SU-DHL-6 (cell line): ENCODE measurements at regions not wholly inside any gene's neighbourhood (a gene's known extent, or its start where the extent isn't known, plus 50 kb on each side); places are given as distances from the start of the nearest gene placed in this dataset.

ENCODE experiments used
- H2AFZ ChIP-seq: fragments of 200-600 bp; sonication (generic); 2 replicates; pipeline ENCODE4 v1.6.1; 2014; ENCODE audit warnings: low read depth, mild to moderate bottlenecking, moderate library complexity, mixed read lengths, antibody characterized with exemption, low read length; ENCODE audit not compliant: severe bottlenecking
- H3F3A ChIP-seq: fragments of 200-600 bp; shearing (Covaris generic); 2 replicates; pipeline ENCODE4 v1.6.0; 2016; ENCODE audit warnings: antibody characterized with exemption, mild to moderate bottlenecking; ENCODE audit not compliant: insufficient read depth
- H3K27ac ChIP-seq: fragments of 200-600 bp; sonication (generic); 2 replicates; pipeline ENCODE4 v1.5.1; 2016; ENCODE audit warnings: low read depth, mild to moderate bottlenecking, low read length, moderate library complexity, mixed read lengths
- H3K27me3 ChIP-seq: fragments of 200-600 bp; sonication (generic), shearing (Covaris generic); 2 replicates; pipeline ENCODE4 v1.6.0; 2014; ENCODE audit warnings: mild to moderate bottlenecking, low read length
- H3K36me3 ChIP-seq: fragments of 200-600 bp; sonication (generic); 2 replicates; pipeline ENCODE4 v1.6.1; 2014; ENCODE audit warnings: mild to moderate bottlenecking, low read length, mixed read lengths
- H3K4me2 ChIP-seq: fragments of 300-600, 200-600 bp; shearing (Covaris generic), sonication (generic); 2 replicates; pipeline ENCODE4 v1.6.0; 2014; ENCODE audit warnings: low read length, low read depth, mild to moderate bottlenecking; ENCODE audit not compliant: poor library complexity, severe bottlenecking
- H3K4me3 ChIP-seq: fragments of 200-600 bp; sonication (generic); 2 replicates; pipeline ENCODE4 v1.5.1; 2014; ENCODE audit warnings: antibody characterized with exemption, low read length, mild to moderate bottlenecking, mixed read lengths; ENCODE audit not compliant: insufficient read depth, poor library complexity, severe bottlenecking
- H3K79me2 ChIP-seq: fragments of 200-600 bp; sonication (generic); 2 replicates; pipeline ENCODE4 v1.6.1; 2014; ENCODE audit warnings: mild to moderate bottlenecking, low read length, moderate library complexity; ENCODE audit not compliant: insufficient read depth
- H3K9ac ChIP-seq: fragments of 200-600 bp; sonication (generic); 2 replicates; pipeline ENCODE4 v1.7.0; 2014; ENCODE audit warnings: mild to moderate bottlenecking, low read length
- H3K9me2 ChIP-seq: fragments of 200-600 bp; sonication (generic); replicated peaks from 2 replicates; pipeline ENCODE4 v1.6.1; 2014; ENCODE audit warnings: low read length; ENCODE audit not compliant: insufficient read depth
- H3K9me3 ChIP-seq: fragments of 200-600 bp; sonication (generic); 2 replicates; pipeline ENCODE4 v1.6.1; 2014; ENCODE audit warnings: low read length, mixed read lengths; ENCODE audit not compliant: insufficient read depth
- H4K20me1 ChIP-seq: fragments of 200-600 bp; sonication (generic); 2 replicates; pipeline ENCODE4 v1.6.1; 2014; ENCODE audit warnings: low read depth, mild to moderate bottlenecking, antibody characterized with exemption, low read length, moderate library complexity, mixed read lengths
- CTCF ChIP-seq: fragments of 200-600 bp; sonication (generic); IDR thresholded peaks from one replicate; pipeline ENCODE4 v1.5.1; 2017; ENCODE audit warnings: antibody characterized with exemption, mild to moderate bottlenecking, low read length, moderate library complexity; ENCODE audit not compliant: insufficient read depth, poor library complexity, severe bottlenecking
- EZH2phosphoT487 ChIP-seq: fragments of 200-600 bp; sonication (generic), shearing (Covaris generic); conservative IDR thresholded peaks from 2 replicates; pipeline ENCODE4 v1.6.1; 2018; ENCODE audit warnings: mild to moderate bottlenecking, antibody characterized with exemption, low read length, moderate library complexity, mixed read lengths

GRCh38 chr2:37871456-37872191, 53.5 kb upstream of the RMDN2 start:
- Histone ChIP-seq H3F3A (no peaks in the 10 kb centered on the region), H3K79me2 (no peaks in the 10 kb centered on the region), H3K9ac (no peak overlapping the region), H3K27ac (no peak overlapping the region), H3K9me3 (no peaks in the 10 kb centered on the region), H2AFZ (no peak overlapping the region), H4K20me1 (no peaks in the 10 kb centered on the region), H3K9me2 (no peaks in the 10 kb centered on the region), H3K27me3 (no peaks in the 10 kb centered on the region), H3K36me3 (no peaks in the 10 kb centered on the region), H3K4me3 (no peak overlapping the region), H3K4me2 (no peak overlapping the region)
- no peak for TF ChIP-seq CTCF
- TF ChIP-seq EZH2phosphoT487: no peak

- H3F3A ChIP-seq: no peaks in the 10 kb centered on the region
- TF ChIP-seq CTCF (no peak), EZH2phosphoT487 (no peak)
- H3K9me3 ChIP-seq: no peaks in the 10 kb centered on the region
- H3K79me2 ChIP-seq: no peaks in the 10 kb centered on the region
- no peaks in the 10 kb centered on the region for H4K20me1 ChIP-seq
- no peak overlapping the region for H2AFZ ChIP-seq
- no peak overlapping the region for H3K9ac ChIP-seq
- H3K4me2 ChIP-seq: no peak overlapping the region
- no peaks in the 10 kb centered on the region for H3K36me3 ChIP-seq
- H3K4me3 ChIP-seq: no peak overlapping the region
- no peaks in the 10 kb centered on the region for H3K27me3 ChIP-seq
- H3K9me2 ChIP-seq: no peaks in the 10 kb centered on the region
- H3K27ac ChIP-seq: no peak overlapping the region
These were observed 52.8 kb upstream of the RMDN2 start for GRCh38 chr2:37872192-37872750.

- Histone ChIP-seq H3K27ac (no peak overlapping the region), H4K20me1 (no peaks in the 10 kb centered on the region), H3K4me2 (no peak overlapping the region), H3F3A (no peaks in the 10 kb centered on the region), H2AFZ (no peak overlapping the region), H3K4me3 (no peak overlapping the region), H3K27me3 (no peaks in the 10 kb centered on the region), H3K9me2 (no peaks in the 10 kb centered on the region), H3K9ac (no peak overlapping the region), H3K9me3 (no peaks in the 10 kb centered on the region), H3K36me3 (no peaks in the 10 kb centered on the region), H3K79me2 (no peaks in the 10 kb centered on the region)
- TF ChIP-seq EZH2phosphoT487 (no peak), CTCF (no peak)
These were observed 51.9 kb upstream of the RMDN2 start for GRCh38 chr2:37873229-37873628.
